SIG-M5 treated with dmso at 0.1 percent for 504 hours (cell line): ENCODE measurements at regions not wholly inside any gene's neighbourhood (a gene's known extent, or its start where the extent isn't known, plus 50 kb on each side); places are given as distances from the start of the nearest gene placed in this dataset.

ENCODE experiments used
- DNase-seq: peaks from one replicate; lab custom pipeline; 2025; ENCODE audit not compliant: unreplicated experiment; lab: John Stamatoyannopoulos, UW

DNA sequence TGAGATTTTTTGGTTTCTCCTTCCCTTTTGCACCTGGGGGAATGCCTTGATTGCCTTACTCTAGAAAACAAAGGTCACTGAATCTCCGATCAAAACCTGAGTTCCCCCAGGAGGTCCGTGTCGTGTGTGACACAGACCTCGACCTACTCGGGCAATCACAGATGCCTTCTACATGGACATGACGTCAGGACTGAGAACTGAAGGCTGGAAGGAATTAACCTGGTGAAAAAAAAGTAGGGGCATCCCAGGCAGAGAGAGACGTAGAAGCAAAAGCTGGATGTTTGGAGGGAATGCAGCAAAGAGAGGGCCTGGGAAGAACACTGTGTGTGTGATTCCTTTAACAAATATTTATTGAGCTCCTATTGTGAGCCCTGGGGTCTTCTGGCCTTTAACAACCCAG, 178.0 kb downstream of the PRDM2 start:
- no peak for DNase-seq

DNA sequence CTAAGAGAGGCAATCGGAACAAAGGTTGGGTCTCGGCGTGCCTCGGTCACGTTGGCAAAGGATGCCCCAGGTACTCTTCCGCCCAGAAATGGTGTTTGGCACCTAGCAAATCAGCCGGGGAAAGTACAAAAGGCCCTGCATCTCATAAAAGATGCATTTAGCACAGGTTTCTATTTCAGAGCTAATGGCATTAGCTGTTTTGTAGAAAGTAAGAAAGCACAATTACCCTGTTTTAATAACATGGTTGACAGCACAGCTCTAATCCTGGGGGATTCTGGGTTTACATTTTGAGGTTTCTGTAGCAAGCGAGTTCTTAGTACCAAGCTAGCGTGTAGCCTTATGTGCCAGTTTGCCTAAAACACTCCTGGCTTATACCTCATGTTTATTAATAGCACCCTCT, 178.5 kb downstream of the PRDM2 start:
- DNase-seq = no peak

DNA sequence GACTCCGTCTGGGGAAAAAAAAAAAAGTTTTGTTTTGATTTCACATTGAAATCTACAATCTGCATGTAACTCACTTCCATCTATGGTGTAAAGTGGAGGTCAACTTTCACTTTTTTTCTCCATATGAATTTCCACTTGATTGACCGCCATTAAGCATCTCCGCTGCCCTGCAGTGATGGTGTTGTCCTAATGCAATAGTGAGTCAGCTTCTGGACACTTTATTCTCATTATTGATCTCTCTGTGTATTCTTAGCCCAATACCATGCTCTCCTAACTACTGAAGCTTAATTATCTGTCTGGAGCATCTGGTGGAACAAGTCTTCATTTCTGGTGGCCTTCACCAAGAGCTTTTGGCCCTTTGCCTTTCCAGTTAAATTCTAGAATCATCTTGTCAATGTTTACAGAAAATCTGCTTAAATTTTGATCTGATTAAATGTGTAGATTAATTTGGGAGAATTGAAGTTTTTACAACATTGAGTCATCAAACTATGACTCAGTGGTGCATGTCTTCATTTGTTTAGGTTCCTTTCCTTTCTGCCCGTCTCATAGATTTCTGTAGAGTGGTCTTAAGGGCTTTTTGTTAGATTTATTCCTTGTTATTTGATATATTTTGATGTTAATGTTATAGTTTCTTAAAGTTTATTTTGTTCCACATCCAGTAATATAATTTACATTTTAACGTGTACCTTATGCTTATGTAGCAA, 181.5 kb downstream of the PRDM2 start:
- no peak for DNase-seq

DNA sequence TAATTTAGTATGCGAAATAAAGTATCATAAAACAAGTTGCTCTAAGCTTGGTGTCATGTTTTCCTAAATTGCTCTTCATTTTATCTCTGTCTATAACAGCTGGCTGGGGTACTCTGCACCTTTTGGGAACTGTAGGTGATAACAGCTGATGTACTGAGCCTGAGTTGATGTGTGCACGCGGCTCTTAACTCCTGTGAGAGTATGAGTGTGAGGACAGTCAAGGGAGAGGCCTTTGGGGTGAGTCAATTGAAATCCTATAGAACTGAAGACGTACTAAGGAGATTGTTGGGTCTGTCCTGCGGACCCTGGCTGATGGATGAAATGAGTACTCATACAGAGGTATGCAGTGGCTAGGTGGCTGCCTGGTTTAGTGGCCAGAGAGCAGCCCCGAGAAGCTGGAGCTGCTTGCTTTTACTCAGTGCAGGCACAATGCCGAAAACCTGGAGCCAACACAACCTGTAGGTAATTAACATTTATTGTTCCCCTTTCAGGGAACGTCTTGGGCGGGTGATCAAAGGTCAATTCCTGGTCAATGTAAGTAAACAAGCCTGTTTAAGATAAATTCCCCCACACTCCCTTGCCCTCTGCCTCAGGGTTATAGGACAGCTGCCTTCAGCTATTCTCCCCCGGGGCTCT, 188.5 kb downstream of the PRDM2 start:
- DNase-seq = no peak

DNA sequence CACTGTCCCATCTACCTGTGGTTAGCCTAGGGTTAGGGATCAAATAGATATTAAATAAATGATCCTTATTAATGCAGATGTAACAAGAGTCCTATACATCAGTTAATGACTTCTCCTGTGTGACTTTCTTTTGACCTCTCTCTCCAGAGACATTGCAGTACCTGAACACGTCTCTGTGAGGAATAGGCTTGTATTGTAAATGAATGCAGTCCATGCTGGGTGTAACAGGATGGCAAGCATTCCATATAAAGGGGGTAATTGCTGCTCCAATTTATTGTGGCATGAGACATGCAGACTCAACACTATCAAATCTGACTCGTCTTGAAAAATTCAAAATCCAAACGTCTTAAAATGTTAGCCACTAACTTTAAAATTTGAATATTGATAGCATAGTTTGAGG, 189.5 kb downstream of the PRDM2 start:
- no peak for DNase-seq

DNA sequence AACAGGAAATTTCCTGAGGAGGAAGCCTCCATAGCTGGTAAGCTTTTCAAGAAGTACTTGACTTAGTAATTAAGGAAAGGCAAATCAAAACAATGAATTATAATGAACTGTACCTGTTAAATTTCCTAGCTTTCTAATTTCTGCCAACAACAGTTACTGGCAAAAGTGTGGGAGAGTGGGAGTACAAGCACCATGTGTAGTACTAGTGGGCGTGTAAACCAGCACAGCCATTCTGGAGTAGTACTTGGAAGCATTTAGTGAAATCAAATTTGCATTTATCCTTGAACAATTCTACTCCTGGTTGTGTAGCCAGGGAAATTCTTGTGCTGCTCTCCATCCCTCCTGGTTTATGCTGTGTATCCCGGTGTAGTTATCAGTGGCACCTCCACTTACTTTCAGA, 190.8 kb downstream of the PRDM2 start:
- no peak for DNase-seq

DNA sequence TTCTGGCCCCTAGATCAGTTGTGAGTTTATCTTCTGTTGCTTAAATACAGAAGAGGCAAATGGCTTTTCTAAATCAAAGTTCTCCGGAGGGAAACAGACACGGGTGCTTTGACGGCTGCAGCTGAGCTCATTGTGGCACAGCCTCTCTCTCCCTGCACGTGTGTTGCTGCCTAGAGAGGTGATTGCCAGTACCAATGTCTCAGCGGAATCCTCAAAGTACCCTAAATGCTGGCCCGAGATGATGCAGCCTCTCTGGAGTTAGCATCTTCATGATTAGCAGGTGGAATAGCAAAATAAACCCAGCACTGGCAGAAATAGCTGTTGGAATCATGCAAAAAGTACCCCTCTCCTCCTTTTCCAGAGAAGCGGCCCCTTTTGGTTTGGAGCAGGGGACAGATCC, 192.2 kb downstream of the PRDM2 start:
- no peak for DNase-seq

DNA sequence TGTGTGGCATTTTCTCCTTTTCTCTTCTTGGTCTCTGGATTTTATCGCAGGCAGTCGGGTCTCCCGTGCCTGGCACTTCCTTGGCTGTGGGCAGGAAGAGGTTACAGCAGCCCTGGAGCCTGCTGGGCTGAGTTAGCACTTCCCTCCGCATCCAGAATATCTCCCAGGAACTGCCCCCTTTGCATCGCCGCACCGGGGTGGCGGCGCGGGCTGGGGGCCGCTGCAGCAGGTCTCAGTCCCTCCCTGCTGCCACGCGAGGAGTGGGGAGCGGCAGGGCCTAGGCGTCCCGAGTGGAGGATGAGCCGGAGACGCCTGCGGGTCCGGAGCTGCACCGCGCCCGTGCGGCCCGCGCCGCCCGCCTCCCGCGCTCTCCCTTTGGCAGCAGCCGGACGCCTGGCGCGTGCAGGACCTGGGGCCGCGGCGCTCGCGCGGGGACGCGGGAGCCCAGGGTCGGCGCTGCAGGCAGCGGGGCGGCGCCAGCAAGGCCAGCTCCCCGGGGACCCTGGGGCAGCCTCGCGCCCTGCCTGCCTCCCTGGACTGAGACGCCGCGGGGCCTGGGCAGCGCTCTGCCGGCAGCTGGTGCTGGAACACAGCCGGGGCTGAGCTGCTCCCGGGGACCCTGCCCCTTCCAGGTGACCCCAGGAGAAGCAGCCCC, 192.8 kb downstream of the PRDM2 start:
- DNase-seq = no peak

DNA sequence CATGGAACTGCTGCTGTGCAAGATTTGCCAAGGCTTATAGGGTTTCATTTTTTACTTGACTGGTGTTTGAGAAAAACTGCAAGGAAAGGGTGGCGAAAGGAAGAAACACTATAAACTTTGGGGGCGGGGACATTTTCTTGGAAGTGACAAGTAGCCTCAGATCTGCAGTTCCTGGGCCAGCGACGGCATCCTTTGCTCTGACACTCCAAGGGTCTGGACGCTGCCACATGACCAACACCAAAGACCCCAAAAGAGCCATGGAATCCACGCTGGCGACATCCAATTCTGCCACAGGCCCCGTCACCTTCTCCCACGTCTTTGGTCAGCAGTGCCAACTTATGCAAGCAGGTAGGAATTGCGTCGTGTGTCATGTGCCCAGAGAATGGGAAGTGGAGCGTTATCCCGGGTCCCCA, 193.4 kb downstream of the PRDM2 start:
- no peak for DNase-seq

DNA sequence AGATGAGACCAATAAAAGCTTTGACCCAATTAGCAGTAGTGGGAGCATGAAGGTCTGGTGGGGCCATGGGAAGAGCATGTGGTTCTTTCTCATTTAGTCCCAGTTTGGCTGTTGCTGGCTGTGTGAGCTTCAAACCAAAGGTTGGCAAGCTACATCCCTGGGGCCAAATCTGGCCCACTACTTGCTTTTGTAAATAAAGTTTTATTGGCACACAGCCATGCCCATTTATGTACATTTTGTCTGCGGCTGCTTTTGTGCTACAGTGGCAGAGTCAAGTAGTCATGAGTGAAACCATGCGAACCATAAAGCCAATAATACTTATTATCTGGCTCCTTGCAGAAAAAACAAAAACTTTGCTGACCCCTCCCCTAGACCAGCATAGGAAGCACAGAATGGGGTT, 196.9 kb downstream of the PRDM2 start:
- no peak for DNase-seq

DNA sequence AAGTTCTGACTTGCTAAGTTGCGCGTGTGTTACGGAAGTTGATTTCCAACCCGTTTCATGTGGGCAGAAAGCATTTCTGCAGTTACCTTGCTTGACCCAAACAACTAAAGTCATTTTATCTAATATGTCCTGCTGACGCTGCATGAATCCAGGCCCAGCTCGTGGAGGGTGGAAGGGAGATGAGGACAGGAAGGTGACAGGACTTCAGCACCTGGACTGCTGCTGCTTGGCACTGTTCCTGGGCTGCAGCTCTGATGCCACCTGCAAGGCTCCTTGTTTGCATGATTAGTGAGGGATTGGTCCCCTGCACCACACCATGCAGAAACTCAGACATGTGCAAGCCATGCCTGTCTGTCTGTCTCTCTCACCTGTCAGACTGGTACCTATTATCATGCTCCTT, 198.4 kb downstream of the PRDM2 start:
- no peak for DNase-seq

DNA sequence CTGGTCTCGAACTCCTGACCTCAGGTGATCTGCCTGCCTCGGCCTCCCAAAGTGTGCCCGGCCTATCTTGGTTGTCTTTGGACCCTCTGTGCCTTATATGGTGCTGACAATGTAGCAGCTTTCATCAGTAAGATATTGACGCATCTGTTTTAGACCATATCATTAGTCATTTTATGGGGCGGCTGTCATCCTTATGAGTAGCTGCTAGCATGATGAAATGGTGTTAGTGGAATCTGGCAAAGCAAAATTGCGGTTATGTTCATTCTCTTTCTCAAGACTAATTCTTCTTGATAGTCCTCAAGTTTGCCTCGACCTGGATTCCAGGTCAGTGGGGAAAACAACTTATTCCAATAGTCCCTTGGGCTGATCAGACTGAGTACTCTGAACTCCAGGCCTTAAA, 199.9 kb downstream of the PRDM2 start:
- no peak for DNase-seq

DNA sequence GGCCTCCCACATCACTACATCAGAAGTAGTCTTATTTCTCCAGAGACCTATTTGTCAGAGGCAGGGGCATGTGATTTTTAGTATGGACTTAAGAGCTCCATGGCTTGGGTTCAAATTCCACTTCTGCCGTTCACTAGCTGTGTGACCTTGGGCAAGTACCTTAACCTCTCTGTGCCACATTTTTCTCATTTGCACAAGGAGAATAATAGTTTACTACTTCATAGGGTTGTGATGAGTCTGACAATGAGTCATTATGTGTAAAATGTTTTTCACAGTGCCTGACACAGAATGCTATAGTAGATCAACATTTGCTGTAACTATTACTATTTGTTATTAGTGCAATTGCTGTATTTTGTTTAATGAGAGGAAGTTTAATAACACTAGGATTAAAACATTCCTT, 200.6 kb downstream of the PRDM2 start:
- DNase-seq = no peak

DNA sequence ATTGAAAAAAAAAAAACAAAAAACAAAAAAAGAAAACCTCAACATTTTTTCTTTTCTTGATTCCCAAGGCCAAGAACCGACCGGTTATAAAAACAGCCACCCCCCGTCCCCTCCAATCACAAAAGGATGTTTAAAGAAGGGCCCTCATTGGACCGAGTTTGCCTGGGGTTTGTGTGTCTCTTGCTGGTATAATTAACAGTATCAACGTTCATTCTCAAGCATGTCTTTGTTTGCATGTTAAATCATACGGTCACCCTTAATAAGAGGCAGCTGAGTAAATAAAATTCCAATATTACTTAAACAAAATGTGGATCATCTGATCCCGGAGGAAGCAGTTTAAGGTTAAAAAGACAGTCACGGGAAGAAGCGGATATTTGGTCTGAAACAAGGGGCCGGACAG, 201.1 kb downstream of the PRDM2 start:
- DNase-seq = no peak

DNA sequence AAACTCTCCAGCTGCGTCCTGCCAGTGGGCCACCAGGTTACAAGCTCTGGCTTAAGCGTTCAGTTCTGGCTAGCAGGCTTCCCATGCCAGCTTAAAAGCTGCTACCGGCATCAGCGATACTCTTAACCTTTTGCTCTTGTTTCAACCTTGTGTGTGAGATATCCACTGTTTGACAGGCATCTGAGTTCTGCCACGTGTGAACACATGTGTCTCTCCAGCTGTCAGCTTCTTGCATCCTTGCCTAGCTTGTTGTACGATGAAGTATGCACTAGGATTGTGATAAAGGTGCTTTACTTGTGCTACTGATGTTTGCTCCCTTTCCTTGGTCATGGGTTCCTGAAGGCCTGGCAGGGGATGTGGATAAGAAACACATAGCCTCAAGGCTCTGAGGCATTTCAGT, 201.6 kb downstream of the PRDM2 start:
- DNase-seq = no peak

DNA sequence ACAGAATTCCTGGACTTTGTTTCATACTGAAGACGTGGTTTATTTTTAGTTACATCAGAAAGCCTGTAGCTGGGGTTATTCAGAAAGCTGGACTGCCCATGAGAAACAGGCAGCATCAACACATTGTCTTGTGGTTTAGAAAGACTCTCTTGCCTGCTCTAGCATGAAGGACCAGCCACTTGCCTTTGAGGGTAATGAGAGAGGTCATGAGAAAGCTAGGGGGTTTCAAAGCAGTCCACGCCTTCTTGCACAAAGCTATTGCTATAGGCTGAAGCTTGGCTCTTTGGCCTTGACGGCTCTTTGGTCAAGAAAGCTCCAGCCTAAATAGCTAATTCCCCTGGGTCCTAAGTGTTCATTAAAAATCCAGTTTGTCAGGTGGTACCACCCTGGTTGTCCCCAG, 208.1 kb downstream of the PRDM2 start:
- no peak for DNase-seq

DNA sequence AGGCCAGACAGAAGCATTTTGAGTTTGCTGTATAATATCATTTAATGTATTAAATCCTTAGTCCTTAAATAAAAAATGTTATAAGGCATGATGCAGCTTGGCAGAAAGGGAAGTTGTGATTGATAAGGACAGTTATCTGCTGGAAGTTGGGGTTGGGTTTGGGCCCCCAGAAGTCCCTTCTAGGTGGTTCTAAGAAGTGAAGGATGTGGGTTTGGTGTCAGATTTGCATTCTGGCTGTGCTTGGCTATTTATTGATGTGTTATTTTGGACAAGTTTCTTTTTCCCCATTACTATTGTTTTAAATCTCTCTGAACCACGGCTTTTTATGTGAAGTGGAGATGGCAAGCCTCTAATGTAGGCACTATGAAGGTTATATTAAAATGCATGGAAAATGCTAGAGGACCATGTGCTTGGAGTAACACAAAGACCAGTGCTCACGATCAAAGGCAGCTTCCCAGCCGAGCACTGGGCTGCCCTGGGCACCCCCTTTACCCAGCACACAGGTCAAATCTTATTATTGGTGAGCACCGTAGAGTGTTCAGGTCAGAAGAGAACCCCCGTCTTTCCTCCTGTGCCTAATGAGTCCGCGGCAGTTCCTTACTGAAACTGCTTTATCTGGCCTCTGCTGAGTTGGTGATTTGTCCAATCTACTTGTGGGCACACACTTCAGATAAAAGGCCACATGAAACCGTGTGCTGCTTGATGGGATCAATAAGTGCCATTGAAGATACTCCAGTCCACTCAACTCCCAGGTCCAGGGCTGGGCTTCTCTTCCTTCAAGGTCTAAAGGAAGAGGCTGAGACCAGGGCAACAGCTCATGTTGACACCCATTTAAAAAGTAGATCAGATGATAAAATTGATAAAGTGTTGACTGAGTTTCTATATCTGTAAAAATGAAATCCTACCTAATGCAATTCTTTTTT, 212.0 kb downstream of the PRDM2 start:
- DNase-seq = no peak

DNA sequence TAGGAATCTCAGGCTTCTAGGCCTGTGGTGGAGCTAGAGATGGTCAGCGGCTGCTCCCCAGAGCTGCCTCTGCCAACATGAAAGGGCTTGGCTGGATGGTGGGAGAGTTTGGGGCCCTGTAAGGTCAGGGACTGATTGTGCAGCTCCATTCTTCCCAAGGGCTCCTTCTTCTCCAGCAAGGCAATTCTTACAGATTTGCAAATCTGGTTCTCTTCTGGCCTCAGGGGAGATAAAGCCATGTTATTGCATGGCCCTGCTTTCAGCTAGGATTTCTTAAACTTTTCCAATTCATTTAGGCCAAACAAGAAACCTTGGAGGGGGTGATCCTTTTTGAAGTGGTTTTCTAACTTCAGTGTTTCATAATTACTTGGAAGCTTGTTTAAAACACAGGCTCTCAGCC, 213.4 kb downstream of the PRDM2 start:
- no peak for DNase-seq

DNA sequence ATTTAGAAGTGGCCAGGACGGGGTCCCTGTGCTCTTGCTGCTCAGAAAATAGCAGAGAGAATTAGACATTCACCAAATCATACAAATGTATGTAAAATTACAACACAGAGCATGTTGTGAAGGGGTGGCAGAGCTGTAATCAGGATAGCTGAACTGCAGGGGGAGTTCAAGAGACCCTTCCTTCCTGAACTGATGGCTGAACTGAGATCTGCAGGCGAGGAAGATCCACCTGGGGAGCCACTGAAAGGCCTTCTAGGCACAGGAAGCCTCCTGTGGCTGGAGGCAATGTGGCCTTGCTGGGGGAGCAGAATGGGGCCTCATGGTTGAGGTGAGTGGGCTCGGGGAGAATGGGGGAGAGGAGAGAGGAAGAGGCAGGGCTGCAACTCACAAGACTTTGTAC, 216.5 kb downstream of the PRDM2 start:
- DNase-seq = no peak

DNA sequence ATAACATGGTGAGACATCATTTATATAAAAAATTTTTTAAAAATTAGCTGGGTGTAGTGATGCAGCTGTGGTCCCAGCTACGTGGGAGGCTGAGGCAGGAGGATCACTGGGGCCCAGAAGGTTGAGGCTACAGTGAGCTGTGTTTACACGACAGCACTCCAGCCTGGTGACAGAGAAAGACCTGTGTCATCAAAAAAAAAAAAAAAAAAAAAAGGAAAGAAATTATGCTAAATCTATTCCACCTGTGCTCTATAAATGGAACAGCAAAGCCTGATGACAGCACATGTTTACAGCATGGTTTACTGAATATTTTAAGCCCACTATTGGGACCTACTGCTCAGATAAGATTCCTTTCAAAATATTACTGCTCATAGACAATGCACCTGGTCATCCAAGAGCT, 217.6 kb downstream of the PRDM2 start:
- DNase-seq = no peak

DNA sequence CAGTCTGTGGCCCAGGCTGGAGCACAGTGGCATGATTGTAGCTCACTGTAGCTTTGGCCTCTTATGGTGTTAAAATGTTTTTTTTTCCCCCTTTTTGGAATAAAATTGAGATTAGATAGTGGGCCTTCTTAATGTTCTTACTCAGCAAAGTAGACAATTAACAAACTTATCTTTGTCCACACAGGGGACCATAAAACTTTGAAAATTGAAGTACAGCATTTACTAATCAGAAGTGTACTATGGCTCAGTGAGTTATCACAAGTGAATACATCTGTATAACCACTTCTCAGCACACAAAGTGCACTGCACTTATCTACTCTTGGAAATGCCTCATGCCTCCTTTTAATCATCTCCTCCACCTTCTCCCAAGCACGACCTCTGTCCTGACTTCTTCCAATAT, 218.9 kb downstream of the PRDM2 start:
- DNase-seq = no peak

DNA sequence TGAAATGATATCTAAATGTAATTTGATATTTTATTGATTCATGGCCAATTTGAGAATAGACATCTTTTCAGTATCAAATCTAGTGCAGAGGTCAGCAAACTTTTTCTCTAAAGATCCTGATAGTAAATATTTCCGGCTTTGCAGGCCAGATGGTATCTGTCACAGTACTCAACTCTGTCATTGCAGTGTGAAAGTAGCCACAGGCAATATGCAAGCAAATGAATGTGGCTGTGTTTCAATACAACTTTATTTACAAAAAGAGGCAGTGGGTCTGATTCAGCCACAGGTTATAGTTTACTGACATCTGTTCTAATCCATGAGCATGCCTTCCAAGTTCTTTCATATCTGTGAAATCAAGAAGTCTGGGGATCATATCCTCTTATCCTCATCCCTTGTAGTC, 221.2 kb downstream of the PRDM2 start:
- DNase-seq = no peak
